ENCODE measurements at regions not wholly inside any gene's neighbourhood (a gene's known extent, or its start where the extent isn't known, plus 50 kb on each side); places are given as distances from the start of the nearest gene placed in this dataset.

GRCh38 chr18:38475686-38476085 lies 910.1 kb upstream of the CELF4 start:
- no peak overlapping the region for H3K27ac ChIP-seq (ENCODE audit: low read depth, low read length)
- H2AK5ac ChIP-seq (ENCODE audit: low read depth, low read length) = no peak overlapping the region
- no peak overlapping the region for H2BK12ac ChIP-seq (ENCODE audit: low read depth, low read length)
- H3K18ac ChIP-seq (ENCODE audit: extremely low read depth, low read length) = no peak overlapping the region
- H3K79me2 ChIP-seq (ENCODE audit: control insufficient read depth in 1 of 2, insufficient read depth in 2 of 2, low read length in 2 of 2) = no peaks in the 10 kb centered on the region
- peaks cover 3 to 4% of the 10 kb centered on the region in 2 experiments; a peak in 1 of 4 replicates for H3K9me3 ChIP-seq (ENCODE audit: insufficient read depth in 2 of 2, low read depth in 1 of 2, low read length in 1 of 2)
- no peak overlapping the region for H3K9ac ChIP-seq (replicated peaks in 1 of 4; ENCODE audit: extremely low read depth in 1 of 4, low read depth in 3 of 4, low read length in 3 of 4)
- H3K23me2 ChIP-seq (ENCODE audit: low read depth, low read length) = no peaks in the 10 kb centered on the region
- H3K14ac ChIP-seq (ENCODE audit: insufficient read length) = no peak overlapping the region
- H2AFZ ChIP-seq (ENCODE audit: low read length) = no peak overlapping the region
- no peak overlapping the region for H3K4me2 ChIP-seq (ENCODE audit: insufficient read depth in 1 of 2, low read depth in 2 of 2, low read length in 2 of 2)
- WGBS, 2 experiments (ENCODE audit: extremely low coverage in 1 of 2, insufficient coverage in 1 of 2, insufficient read length in 1 of 2, insufficient replicate concordance in 2 of 2, low coverage in 1 of 2, low lambda C conversion rate in 2 of 2, missing lambda C conversion rate in 1 of 2) = 88% methylated on average over 2 of the region's 2 CpGs; no CpG with 5 or more reads in 1 of the 2 experiments
- no peak for TF ChIP-seq PHF8 (conservative IDR thresholded peaks at IDR 0.05; ENCODE audit: low read depth, low read length)
- TF ChIP-seq SIN3A (conservative IDR thresholded peaks at IDR 0.05 in 1 of 2, IDR thresholded peaks at IDR 0.05 in 1 of 2; ENCODE audit: low read depth in 1 of 2, low read length in 2 of 2) = no peak
- H3K23ac ChIP-seq (ENCODE audit: insufficient read length) = no peak overlapping the region
- H3K4me3 ChIP-seq (ENCODE audit: extremely low read depth in 1 of 4, insufficient read depth in 2 of 4, low read depth in 3 of 4, low read length in 4 of 4) = no peak overlapping the region
- H2BK120ac ChIP-seq (replicated peaks; ENCODE audit: low read depth, low read length) = no peak overlapping the region
- H2BK20ac ChIP-seq (ENCODE audit: low read length) = no peak overlapping the region
- H2BK15ac ChIP-seq (ENCODE audit: low read length) = no peak overlapping the region
- FAIRE-seq = no peak
- no peak for DNase-seq (ENCODE audit: low read depth in 1 of 2, low spot score in 2 of 2)
- no peak overlapping the region for H4K91ac ChIP-seq (replicated peaks; ENCODE audit: insufficient read length, low read length)
- no peak overlapping the region for H2BK5ac ChIP-seq (ENCODE audit: low read depth, low read length)
- no peaks in the 10 kb centered on the region for H3K27me3 ChIP-seq (replicated peaks in 1 of 4; ENCODE audit: control insufficient read depth in 3 of 4, extremely low read depth in 1 of 4, insufficient read depth in 3 of 4, low read length in 3 of 4)
- no peak overlapping the region for H3K56ac ChIP-seq (replicated peaks; ENCODE audit: insufficient read length, low read depth, low read length)
- POLR2A ChIA-PET (ENCODE audit: partially characterized antibody) = no interaction called here
- H4K8ac ChIP-seq (ENCODE audit: extremely low read depth, insufficient read depth, low read length) = no peak overlapping the region
- no peak overlapping the region for H4K5ac ChIP-seq (ENCODE audit: insufficient read length, low read depth, low read length)
- H3K4ac ChIP-seq (replicated peaks; ENCODE audit: insufficient read length, low read depth, low read length) = no peak overlapping the region
- CTCF ChIA-PET (ENCODE audit: partially characterized antibody) = interaction anchor here (1.8 kb wide), 1 partner anchor 70 kb away, joined by 5 read pairs; no protein-coding TSS in a partner anchor
- H3K4me1 ChIP-seq (replicated peaks in 1 of 4; ENCODE audit: control insufficient read depth in 3 of 4, insufficient read depth in 4 of 4, low read length in 3 of 4) = no peaks in the 10 kb centered on the region
- no peaks in the 10 kb centered on the region for H3K36me3 ChIP-seq (ENCODE audit: control insufficient read depth in 2 of 4, insufficient read depth in 4 of 4, low read length in 3 of 4)
- no peaks in the 10 kb centered on the region for H3K79me1 ChIP-seq (ENCODE audit: low read depth, low read length)
- H4K20me1 ChIP-seq (replicated peaks in 1 of 2; ENCODE audit: control insufficient read depth in 1 of 2, insufficient read depth in 2 of 2, low read length in 2 of 2) = no peaks in the 10 kb centered on the region

All from H1 (cell line).